ENCODE measurements at regions not wholly inside any gene's neighbourhood (a gene's known extent, or its start where the extent isn't known, plus 50 kb on each side); places are given as distances from the start of the nearest gene placed in this dataset.
"Not testable (repeated sequence)": the region's sequence is repeated elsewhere in the genome, so short reads cannot be mapped to it uniquely, and the experiment has no call there.

GRCh38 chr3:20921112-20921511 is 735.1 kb upstream of the SGO1 start:
- DNase-seq (ENCODE audit: low spot score); ATAC-seq: not testable (repeated sequence)

- DNase-seq (ENCODE audit: low spot score) (no peak), ATAC-seq (no peak)
These were observed 731.1 kb upstream of the SGO1 start for GRCh38 chr3:20916951-20917606.

DNA sequence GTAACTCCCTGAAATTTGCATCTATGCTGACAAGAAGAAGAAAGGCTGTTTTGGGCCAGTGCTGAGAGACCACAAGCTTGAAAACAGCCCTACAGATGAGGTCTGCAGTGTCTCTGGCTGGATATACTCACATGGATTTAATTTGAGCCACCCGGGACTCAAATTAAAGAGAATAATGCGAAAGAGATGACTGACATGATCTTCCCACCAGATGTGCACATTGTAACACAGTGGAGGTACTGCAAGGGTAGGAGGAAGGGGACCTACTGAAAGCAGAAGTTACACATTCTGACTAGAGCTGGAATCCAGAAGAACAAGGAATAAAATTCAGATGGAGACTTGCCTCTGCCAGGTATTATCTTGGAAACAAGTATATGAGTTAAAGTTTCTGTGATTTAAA is 728.3 kb upstream of the SGO1 start:
- DNase-seq (ENCODE audit: low spot score): no peak
- ATAC-seq: no peak

- DNase-seq (ENCODE audit: low spot score) (no peak), ATAC-seq (no peak)
These were observed 726.4 kb upstream of the SGO1 start for GRCh38 chr3:20912406-20912805.

- ATAC-seq (no peak), DNase-seq (ENCODE audit: low spot score) (no peak)
These were observed 723.5 kb upstream of the SGO1 start for GRCh38 chr3:20909511-20909910.

- DNase-seq (ENCODE audit: low spot score): no peak
- no peak for ATAC-seq
These were observed 719.3 kb upstream of the SGO1 start for GRCh38 chr3:20905210-20905805.

DNA sequence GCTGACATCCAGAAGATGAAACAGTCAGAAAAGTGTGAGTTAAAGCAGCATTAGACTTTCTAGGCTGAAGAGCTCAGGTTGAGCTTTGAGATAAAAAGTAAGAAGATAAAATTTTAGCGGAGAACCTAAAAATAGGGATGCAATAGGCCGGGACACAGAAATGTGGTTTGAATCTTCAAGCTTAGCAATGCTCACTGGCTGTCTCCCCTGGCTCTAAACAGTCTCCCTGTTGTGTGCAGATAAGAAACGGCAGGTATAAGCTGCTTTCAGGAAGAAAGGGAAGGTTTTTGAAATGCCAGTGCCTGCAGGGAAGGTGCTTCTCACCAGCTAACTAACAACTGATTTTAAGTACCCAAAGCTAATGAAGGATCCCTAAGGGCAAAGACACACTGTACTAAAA is 718.7 kb upstream of the SGO1 start:
- DNase-seq (ENCODE audit: low spot score) (no peak), ATAC-seq (no peak)

DNA sequence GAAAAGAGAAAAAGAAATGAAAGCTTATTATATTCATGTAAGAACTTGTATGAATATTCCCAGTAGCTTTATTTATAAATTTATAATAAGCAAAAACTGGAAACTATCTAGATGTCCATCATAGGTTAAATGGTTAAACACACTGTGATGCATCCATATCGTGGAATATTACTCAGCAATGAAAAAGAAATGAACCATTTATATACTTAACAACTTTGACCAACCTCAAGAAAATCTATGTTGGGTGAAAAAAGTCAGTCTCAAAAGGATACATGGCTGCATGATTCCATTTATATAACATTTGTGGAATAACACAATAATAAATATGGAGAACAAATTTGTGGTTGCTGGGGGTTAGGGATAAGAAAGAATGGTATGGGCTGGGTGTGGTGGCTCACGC is 713.0 kb upstream of the SGO1 start:
- ATAC-seq: no peak
- no peak for DNase-seq (ENCODE audit: low spot score)

DNA sequence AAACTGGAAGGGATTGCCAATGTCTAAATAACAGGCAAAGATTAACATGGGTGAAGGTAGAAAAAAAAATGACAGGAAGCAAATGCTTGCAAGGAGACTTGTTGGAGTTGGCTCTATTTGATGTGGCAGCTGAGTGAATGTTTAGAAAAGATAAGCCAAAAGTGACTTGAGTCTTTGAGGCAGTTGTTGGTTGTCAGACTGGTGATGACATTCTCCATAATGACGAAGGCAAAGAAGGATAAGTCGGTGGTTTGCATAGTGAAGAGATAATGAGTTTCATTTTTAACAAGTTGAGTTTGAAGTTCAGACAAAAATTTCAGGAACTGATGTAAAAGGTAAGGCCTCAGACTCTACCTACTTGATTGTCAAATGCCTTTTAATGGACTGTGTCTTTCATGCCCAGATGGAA is 704.1 kb upstream of the SGO1 start:
- DNase-seq (ENCODE audit: low spot score): no peak
- ATAC-seq: no peak

DNA sequence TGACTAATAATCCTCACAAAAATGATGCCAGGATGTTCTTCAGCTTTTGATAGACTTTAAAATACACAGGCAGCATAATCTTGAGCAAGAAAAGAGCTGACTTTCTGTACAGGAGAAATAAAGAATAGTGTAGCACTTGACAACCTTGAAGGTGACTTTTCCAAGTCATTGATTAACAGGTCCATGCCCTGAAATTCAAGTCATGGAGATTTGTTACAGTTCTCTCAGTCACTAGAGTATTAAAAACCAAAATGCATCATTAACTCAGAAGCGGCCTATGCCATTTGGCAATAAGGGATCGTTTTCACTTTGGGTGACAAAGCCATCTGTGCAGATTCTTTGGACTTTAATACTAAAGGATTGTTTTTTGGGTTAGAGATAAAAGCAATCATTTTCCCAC is 692.7 kb upstream of the SGO1 start:
- no peak for ATAC-seq

DNA sequence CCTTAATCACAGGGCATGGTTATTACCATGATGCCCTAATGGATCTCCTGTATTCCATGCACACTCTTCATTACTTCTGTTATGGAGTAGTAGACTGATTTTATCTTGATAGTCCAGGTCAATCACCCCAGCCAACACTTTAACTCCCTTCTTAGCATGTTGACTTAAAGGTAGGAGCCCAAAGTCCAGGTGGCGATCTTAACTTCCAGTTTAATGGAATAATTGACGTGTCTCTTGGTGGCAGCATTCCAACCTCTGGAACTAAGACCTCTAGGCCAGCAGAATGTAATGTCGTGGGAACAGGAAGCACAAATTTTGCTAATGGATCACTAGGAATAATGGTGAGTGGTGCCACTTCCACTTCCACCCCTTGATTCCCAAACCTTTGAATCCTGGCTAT is 687.2 kb upstream of the SGO1 start:
- no peak for DNase-seq (ENCODE audit: low spot score)
- no peak for ATAC-seq

More for the DNA sequence above, 692.7 kb upstream of the SGO1 start:
- DNase-seq (ENCODE audit: low spot score): no peak

GRCh38 chr3:20870106-20870899 is 684.3 kb upstream of the SGO1 start:
- ATAC-seq: no peak
- no peak for DNase-seq (ENCODE audit: low spot score)

GRCh38 chr3:20865803-20866202 is 679.8 kb upstream of the SGO1 start:
- ATAC-seq: peak; percentile 68
- DNase-seq (ENCODE audit: low spot score): no peak

- DNase-seq (ENCODE audit: low spot score): no peak
- ATAC-seq: peak; percentile 75
These were observed 675.4 kb upstream of the SGO1 start for GRCh38 chr3:20861454-20861853.

- ATAC-seq: no peak
- DNase-seq (ENCODE audit: low spot score): no peak
These were observed 671.6 kb upstream of the SGO1 start for GRCh38 chr3:20857636-20858035.

GRCh38 chr3:20853890-20854289 is 667.9 kb upstream of the SGO1 start:
- DNase-seq (ENCODE audit: low spot score) (no peak), ATAC-seq (no peak)

DNA sequence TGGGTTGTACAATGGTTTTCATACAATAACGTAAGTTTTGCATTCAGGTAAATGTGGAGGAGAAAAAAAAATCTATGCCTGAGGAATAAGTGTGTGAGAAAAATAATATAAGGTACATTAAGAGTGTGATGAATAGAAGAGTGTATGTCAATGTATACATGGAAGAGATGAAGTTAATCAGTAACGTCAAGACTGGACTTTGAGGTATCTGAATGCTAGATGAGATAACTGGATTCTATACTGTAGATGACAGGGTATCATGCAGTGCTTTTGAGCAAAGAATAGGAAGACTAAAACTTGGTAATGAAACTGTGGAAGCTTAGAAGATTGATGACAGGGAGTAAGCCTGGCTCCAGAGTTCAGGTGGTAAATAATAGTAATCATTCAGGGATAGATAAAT is 666.7 kb upstream of the SGO1 start:
- DNase-seq (ENCODE audit: low spot score) (no peak), ATAC-seq (no peak)

DNA sequence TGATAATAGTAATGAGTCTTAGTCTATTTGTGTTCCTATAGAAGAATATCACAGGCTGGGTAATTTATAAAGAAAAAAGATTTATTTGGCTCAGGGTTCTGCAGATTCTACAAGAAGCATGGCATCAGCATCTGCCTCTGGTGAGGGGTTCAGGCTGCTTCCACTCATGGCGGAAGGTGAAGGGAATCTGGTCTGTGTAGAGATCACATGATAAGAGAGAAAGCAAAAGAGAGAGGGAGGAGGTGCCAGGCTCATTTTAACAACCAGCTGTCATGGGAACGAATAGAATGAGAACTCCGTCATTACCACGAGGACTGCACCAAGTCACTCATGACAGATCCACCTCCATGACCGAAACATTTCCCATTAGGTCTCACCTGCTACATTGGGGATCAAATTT is 664.0 kb upstream of the SGO1 start:
- DNase-seq (ENCODE audit: low spot score): no peak
- ATAC-seq: no peak

GRCh38 chr3:20846832-20847231 is 660.8 kb upstream of the SGO1 start:
- ATAC-seq: no peak
- no peak for DNase-seq (ENCODE audit: low spot score)

DNA sequence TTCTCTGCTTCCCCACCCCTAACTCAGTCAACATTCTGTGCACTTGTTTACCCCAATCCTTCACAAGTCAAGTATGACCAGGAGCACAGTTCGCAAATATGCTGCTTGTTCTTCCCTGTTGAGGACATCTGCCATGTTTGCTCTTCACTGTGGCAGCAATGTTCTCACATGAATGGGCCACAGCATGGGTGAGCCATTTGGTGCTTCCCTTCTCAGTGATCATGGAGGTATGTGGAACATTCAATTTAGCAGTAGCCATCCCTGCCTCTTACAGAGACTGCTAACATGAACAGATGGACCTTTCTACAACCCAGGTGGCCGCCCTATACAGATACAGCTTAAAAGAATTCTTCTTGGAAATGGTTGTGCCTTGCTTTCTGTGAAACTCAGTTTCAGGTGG is 660.1 kb upstream of the SGO1 start:
- no peak for DNase-seq (ENCODE audit: low spot score)
- no peak for ATAC-seq

GRCh38 chr3:20844851-20845250 is 658.8 kb upstream of the SGO1 start:
- DNase-seq (ENCODE audit: low spot score): no peak
- no peak for ATAC-seq

Measured in left lobe of liver (tissue), 2 donors.